CD4-positive, alpha-beta T cell treated with Interleukin-17A for 1 hour (primary cell): ENCODE measurements at regions not wholly inside any gene's neighbourhood (a gene's known extent, or its start where the extent isn't known, plus 50 kb on each side); places are given as distances from the start of the nearest gene placed in this dataset.
"Not testable (repeated sequence)": the region's sequence is repeated elsewhere in the genome, so short reads cannot be mapped to it uniquely, and the experiment has no call there.

Source experiments
- DNase-seq: peaks from one replicate; pipeline ENCODE4 v3.0.0-alpha.2; 2020

DNA sequence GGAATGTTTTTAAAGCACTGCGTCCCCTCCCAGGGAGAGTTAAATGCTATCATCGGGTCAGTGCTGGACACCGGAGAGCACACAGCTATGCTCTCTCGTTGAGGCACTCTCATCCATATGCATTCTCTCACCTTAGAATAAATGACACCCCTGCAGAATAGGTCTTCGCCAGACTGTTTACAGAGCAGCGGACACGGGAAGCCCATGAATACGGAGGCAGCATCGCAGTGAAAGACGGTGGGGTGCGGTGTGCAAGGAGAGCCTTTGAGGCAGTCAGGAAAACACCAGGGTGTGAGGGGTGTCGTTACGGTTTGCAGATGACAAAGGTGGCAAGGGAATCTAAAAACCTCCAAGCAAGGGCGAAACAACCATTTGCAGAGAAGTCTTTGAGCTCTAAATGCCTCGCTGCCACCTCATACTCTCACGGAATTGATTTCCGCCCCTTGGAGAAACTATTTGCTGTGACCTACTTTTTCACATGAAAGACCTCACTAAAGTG, 169.2 kb upstream of the FHL2 start:
- no peak for DNase-seq

DNA sequence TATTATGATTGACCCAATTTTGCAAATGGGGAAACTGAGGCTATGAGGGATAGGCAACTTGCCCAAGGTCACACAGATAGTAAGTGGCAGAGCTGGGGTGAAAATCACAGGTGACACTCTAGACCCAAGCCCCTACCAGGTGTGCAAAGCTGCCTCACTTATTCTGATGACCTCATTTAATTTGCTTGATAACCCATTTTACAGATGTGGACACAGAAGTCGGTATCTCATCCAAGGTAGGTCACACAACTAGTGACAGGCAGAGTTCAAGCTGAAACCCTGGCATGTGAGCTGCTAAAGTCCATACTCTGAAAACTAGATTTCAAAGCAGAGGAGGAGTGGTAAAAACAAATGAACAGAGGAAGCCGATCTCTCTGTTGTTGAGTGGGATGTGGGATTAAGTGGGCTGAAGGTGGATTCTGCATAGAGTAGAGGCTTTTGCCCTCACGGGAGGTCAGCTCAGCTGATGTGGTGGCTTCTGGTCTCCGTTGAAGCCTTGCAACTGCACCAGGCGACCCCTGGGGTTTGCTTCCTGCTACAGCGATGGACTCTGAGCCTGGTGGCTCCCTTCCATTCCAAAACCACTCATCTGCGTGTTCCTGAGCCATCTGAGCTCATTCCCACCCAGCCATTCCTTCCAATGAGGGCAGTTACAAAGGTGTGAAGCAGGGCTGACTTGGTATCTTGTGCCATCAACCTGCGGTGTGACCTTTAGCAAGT, 164.3 kb upstream of the FHL2 start:
- DNase-seq = no peak

DNA sequence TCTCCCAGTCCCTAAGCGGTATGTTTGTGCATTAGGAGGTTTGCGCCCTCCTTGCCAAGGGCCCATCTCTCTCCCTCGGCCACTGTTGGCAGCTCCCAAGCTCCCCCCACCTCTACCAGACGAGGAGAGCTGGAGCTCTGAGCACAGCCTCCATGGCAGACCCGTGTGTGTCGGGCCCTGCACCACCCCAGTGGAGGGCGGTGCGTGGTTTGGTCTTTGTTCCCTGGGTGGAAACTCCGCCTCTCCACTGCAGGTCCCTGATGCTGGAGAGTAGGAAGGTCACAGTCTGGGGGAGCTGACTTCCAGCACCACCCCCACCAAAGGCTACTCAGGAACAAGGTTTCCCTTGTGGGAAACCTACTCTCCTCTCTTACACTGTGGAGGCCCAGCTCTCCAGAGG, 162.6 kb upstream of the FHL2 start:
- DNase-seq = no peak

DNA sequence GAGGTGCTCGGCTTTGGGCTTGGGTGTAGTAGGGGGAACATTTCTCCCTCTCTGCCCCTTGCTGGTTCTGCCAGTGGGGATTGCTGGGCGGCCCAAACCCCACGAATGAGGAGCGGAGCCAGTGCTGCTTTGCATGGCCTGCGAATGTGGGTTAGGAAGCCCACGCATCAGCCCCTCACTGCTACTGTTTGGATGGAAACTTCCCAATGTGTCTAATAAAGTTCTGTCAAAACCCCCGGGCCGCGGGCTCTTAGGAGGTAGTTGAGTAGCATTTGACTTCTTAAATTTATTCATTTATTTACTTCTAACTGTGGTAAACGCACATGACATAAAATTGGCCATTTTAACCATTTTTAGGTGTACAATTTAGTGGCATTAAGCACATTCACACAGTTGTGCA, 161.3 kb upstream of the FHL2 start:
- no peak for DNase-seq

- no peak for DNase-seq
These were observed 158.4 kb upstream of the FHL2 start for GRCh38 chr2:105557021-105557920.

- DNase-seq = no peak
These were observed 157.5 kb upstream of the FHL2 start for GRCh38 chr2:105556366-105556765.

DNA sequence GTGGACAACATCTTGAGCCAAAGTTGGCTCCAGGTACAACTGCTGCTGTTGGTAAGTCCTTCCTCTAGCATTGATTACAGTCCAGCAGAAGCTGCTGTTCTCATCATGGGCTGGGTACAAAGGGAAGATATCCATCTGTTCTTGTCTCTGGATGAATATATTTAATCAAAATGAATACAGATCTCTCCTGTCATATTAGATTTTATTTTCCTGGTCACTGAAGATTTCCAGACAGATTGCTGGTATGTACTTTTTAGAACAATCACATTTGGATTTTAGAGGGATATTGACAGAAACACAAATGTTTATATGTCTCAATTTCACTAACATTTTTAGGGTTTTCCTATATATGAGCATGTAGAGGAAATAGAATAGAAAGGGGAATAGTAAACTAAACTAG, 155.4 kb upstream of the FHL2 start:
- DNase-seq = no peak

GRCh38 chr2:105553538-105554196, 154.8 kb upstream of the FHL2 start:
- DNase-seq = no peak

- DNase-seq = peak; percentile 10
These were observed 147.8 kb upstream of the FHL2 start for GRCh38 chr2:105546628-105546974.

GRCh38 chr2:105545730-105546627, 147.1 kb upstream of the FHL2 start:
- DNase-seq = peak; percentile 62

DNA sequence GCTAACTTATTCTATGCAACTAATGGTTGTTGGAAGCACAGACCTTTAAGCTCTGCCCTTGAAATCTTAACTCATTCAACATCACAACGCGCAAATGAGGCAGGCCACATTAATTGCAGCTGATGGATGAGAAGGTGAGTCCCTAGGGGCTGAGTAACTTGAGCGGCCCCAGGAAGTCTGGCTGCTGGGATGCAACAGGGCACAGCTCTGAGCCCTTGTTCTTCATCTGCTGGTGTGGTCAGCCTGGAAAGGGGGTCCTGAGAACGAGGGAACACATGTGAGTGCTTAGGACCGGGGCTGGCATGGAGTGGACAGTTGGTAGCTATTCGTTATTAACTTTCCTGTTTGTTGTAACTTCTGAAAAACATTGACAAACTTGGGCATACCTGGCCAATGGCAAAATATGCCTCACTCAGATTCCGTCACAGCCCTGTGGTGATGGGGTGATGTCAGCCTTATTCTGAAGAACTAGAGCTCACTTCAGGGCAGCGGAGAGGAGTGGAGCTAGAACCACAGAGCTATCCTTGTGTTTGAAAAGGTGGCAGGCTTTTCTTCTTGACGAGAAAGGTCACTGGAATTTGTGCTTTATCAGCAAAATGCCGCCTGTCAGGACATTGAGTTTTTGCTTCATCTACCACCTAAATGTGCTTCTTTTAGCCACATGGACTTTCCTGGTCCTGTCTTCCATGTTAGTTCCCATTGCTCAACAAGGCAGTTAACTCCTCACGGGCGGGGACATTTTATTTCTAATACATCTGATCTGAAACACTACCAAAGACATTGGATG, 145.9 kb upstream of the FHL2 start:
- no peak for DNase-seq

GRCh38 chr2:105541189-105542050, 142.6 kb upstream of the FHL2 start:
- no peak for DNase-seq

DNA sequence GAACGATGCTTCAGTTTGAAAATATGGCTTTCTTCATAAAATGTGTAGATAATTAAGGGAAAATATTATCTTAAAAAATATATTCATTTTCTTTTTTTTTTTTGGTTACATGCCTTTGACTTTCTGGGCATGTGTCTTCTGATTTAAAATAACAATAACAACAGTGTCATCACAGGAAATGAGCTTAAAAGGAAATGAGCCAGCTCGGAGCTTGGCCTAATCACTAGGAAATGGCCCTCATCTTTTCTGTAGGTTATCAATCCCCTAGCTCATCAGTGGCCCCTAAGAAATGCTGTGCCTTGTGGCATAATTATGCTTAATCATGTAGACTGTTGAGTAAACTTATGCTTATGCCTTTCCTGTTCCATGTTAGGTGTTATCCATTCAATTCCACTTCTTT, 141.8 kb upstream of the FHL2 start:
- no peak for DNase-seq

GRCh38 chr2:105539331-105539730, 140.5 kb upstream of the FHL2 start:
- DNase-seq = no peak

- no peak for DNase-seq
These were observed 140.0 kb upstream of the FHL2 start for GRCh38 chr2:105538840-105539239.

- no peak for DNase-seq
These were observed 139.1 kb upstream of the FHL2 start for GRCh38 chr2:105537920-105538319.

- no peak for DNase-seq
These were observed 138.6 kb upstream of the FHL2 start for GRCh38 chr2:105537466-105537865.

DNA sequence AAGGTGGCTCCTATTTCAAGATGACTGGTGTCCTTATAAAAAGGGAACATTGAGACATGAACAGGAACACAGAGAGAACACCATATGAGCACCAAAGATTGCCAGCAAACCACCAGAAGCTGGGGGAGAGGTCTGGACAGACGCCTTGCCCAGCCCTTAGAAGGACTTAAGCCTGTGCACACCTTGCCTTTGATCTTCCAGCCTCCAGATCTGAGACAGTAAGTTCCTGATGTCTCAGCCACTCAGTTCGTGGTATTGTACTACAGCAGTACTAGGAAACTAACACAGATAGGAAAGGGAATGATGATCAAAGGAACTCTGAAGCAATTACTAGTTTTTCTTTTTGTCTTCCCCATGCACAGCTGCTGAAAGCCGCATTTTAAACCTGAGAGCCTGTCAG, 137.3 kb upstream of the FHL2 start:
- no peak for DNase-seq

DNA sequence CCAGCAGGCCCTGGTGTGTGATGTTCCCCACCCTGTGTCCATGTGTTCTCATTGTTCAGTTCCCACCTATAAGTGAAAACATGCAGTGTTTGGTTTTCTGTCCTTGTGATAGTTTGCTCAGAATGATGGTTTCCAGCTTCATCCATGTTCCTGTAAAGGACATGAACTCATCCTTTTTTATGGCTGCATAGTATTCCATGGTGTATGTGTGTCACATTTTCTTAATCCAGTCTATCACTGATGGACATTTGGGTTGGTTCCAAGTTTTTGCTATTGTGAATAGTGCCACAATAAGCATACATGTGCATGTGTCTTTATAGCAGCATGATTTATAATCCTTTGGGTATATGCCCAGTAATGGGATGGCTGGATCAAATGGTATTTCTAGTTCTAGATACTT, 130.4 kb upstream of the FHL2 start:
- not testable (repeated sequence) for DNase-seq

GRCh38 chr2:105526000-105526925, 127.4 kb upstream of the FHL2 start:
- no peak for DNase-seq
